NCI-H524 (cell line): ENCODE measurements at regions not wholly inside any gene's neighbourhood (a gene's known extent, or its start where the extent isn't known, plus 50 kb on each side); places are given as distances from the start of the nearest gene placed in this dataset.
A peak's percentile ranks its signal among the peaks of the same experiment; 100 is the strongest.

Source experiments
- DNase-seq, 2 experiments: peaks; one replicate each; lab custom pipeline; 2025; lab: John Stamatoyannopoulos, UW

- no peak for DNase-seq
Measured at GRCh38 chr2:64283641-64284361, 139.6 kb upstream of the PELI1 start.

- peak in 1 of 2 experiments; percentile 53 for DNase-seq
Measured at GRCh38 chr2:64284751-64285150, 140.5 kb upstream of the PELI1 start.

GRCh38 chr2:64287202-64287740 lies 143.1 kb upstream of the PELI1 start:
- no peak for DNase-seq

- peak in 1 of 2 experiments; percentile 62 for DNase-seq
Measured at GRCh38 chr2:64288321-64289193, 144.3 kb upstream of the PELI1 start.

GRCh38 chr2:64289251-64289650 lies 145.0 kb upstream of the PELI1 start:
- no peak for DNase-seq

GRCh38 chr2:64289737-64290136 lies 145.5 kb upstream of the PELI1 start:
- no peak for DNase-seq

- no peak for DNase-seq
Measured at GRCh38 chr2:64291181-64291580, 147.0 kb upstream of the PELI1 start.

GRCh38 chr2:64295326-64296139 lies 151.3 kb upstream of the PELI1 start:
- DNase-seq = no peak

- no peak for DNase-seq
Measured at GRCh38 chr2:64296140-64296480, 151.9 kb upstream of the PELI1 start.

GRCh38 chr2:64296695-64297346 lies 152.6 kb upstream of the PELI1 start:
- DNase-seq = no peak

GRCh38 chr2:64298161-64298560 lies 153.9 kb upstream of the PELI1 start:
- no peak for DNase-seq

GRCh38 chr2:64300066-64300465 lies 153.9 kb upstream of the LGALSL start:
- no peak for DNase-seq

GRCh38 chr2:64303250-64303649 lies 150.7 kb upstream of the LGALSL start:
- no peak for DNase-seq

GRCh38 chr2:64307421-64307820 lies 146.5 kb upstream of the LGALSL start:
- no peak for DNase-seq

- no peak for DNase-seq
Measured at GRCh38 chr2:64311191-64311910, 142.6 kb upstream of the LGALSL start.

- DNase-seq = peak; percentile 62 to 76
Measured at GRCh38 chr2:64311948-64312621, 141.9 kb upstream of the LGALSL start.

- no peak for DNase-seq
Measured at GRCh38 chr2:64312622-64313397, 141.2 kb upstream of the LGALSL start.

GRCh38 chr2:64313398-64313723 lies 140.6 kb upstream of the LGALSL start:
- DNase-seq = no peak

- DNase-seq = no peak
Measured at GRCh38 chr2:64315291-64315960, 138.5 kb upstream of the LGALSL start.
